ENCODE measurements at regions not wholly inside any gene's neighbourhood (a gene's known extent, or its start where the extent isn't known, plus 50 kb on each side); places are given as distances from the start of the nearest gene placed in this dataset.

GRCh38 chr5:68033961-68034571 lies 181.5 kb upstream of the PIK3R1 start:
- Mint-ChIP-seq H3K36me3 (ENCODE audit: low read depth) (no peaks in the 10 kb centered on the region), H3K9me3 (no peaks in the 10 kb centered on the region), H3K27ac (peak overlapping the region; percentile 52 to 77 (median 65)), H3K27me3 (ENCODE audit: low read depth) (peaks cover 7% of the 10 kb centered on the region), H3K4me1 (peaks cover 30% of the 10 kb centered on the region), H3K4me3 (no peak overlapping the region)
- TF ChIP-seq CTCF (IDR thresholded peaks at IDR 0.05; ENCODE audit: unreplicated experiment in 3 of 3) = no peak

GRCh38 chr5:68033029-68033428 lies 182.5 kb upstream of the PIK3R1 start:
- Mint-ChIP-seq H3K4me3 (no peak overlapping the region), H3K36me3 (ENCODE audit: low read depth) (no peaks in the 10 kb centered on the region), H3K27ac (peak overlapping the region in 1 of 3 experiments; percentile 52), H3K9me3 (no peaks in the 10 kb centered on the region), H3K27me3 (ENCODE audit: low read depth) (peaks cover 7% of the 10 kb centered on the region), H3K4me1 (peaks cover 40% of the 10 kb centered on the region)
- no peak for TF ChIP-seq CTCF (IDR thresholded peaks at IDR 0.05; ENCODE audit: unreplicated experiment in 3 of 3)

GRCh38 chr5:68032216-68032762 lies 183.3 kb upstream of the PIK3R1 start:
- Mint-ChIP-seq H3K4me3 (no peak overlapping the region), H3K9me3 (no peaks in the 10 kb centered on the region), H3K36me3 (ENCODE audit: low read depth) (no peaks in the 10 kb centered on the region), H3K27me3 (ENCODE audit: low read depth) (peaks cover 7% of the 10 kb centered on the region), H3K4me1 (peaks cover 46% of the 10 kb centered on the region), H3K27ac (peak overlapping the region in 1 of 3 experiments; percentile 52)
- no peak for TF ChIP-seq CTCF (IDR thresholded peaks at IDR 0.05; ENCODE audit: unreplicated experiment in 3 of 3)

- peaks cover 46% of the 10 kb centered on the region for H3K4me1 Mint-ChIP-seq
Measured at GRCh38 chr5:68028131-68028727, 187.3 kb upstream of the PIK3R1 start.

GRCh38 chr5:68027519-68027918 lies 188.0 kb upstream of the PIK3R1 start:
- no peaks in the 10 kb centered on the region for H3K9me3 Mint-ChIP-seq
- H3K27me3 Mint-ChIP-seq (ENCODE audit: low read depth) = peaks cover 3% of the 10 kb centered on the region
- no peak for TF ChIP-seq CTCF (IDR thresholded peaks at IDR 0.05; ENCODE audit: unreplicated experiment in 3 of 3)
- no peaks in the 10 kb centered on the region for H3K36me3 Mint-ChIP-seq (ENCODE audit: low read depth)
- peaks cover 39% of the 10 kb centered on the region for H3K4me1 Mint-ChIP-seq
- H3K4me3 Mint-ChIP-seq = peak overlapping the region in 1 of 3 experiments; percentile 22
- peak overlapping the region; percentile 87 to 91 (median 90) for H3K27ac Mint-ChIP-seq

More at GRCh38 chr5:68028131-68028727, 187.3 kb upstream of the PIK3R1 start:
- no peaks in the 10 kb centered on the region for H3K9me3 Mint-ChIP-seq
- H3K27me3 Mint-ChIP-seq (ENCODE audit: low read depth) = peaks cover 3% of the 10 kb centered on the region
- peak overlapping the region; percentile 87 to 91 (median 90) for H3K27ac Mint-ChIP-seq
- H3K36me3 Mint-ChIP-seq (ENCODE audit: low read depth) = no peaks in the 10 kb centered on the region
- no peak for TF ChIP-seq CTCF (IDR thresholded peaks at IDR 0.05; ENCODE audit: unreplicated experiment in 3 of 3)
- H3K4me3 Mint-ChIP-seq = no peak overlapping the region

Measured in nephron (organoid).